ENCODE measurements at regions not wholly inside any gene's neighbourhood (a gene's known extent, or its start where the extent isn't known, plus 50 kb on each side); places are given as distances from the start of the nearest gene placed in this dataset.
"Not testable (repeated sequence)": the region's sequence is repeated elsewhere in the genome, so short reads cannot be mapped to it uniquely, and the experiment has no call there.

- TF ChIP-seq, protein P1, sequence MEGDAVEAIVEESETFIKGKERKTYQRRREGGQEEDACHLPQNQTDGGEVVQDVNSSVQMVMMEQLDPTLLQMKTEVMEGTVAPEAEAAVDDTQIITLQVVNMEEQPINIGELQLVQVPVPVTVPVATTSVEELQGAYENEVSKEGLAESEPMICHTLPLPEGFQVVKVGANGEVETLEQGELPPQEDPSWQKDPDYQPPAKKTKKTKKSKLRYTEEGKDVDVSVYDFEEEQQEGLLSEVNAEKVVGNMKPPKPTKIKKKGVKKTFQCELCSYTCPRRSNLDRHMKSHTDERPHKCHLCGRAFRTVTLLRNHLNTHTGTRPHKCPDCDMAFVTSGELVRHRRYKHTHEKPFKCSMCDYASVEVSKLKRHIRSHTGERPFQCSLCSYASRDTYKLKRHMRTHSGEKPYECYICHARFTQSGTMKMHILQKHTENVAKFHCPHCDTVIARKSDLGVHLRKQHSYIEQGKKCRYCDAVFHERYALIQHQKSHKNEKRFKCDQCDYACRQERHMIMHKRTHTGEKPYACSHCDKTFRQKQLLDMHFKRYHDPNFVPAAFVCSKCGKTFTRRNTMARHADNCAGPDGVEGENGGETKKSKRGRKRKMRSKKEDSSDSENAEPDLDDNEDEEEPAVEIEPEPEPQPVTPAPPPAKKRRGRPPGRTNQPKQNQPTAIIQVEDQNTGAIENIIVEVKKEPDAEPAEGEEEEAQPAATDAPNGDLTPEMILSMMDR (IDR thresholded peaks at IDR 0.05; ENCODE audit: control insufficient read depth, extremely low read depth, insufficient read depth): no peak
- no peak for DNase-seq (ENCODE audit: low read depth)
- H3K4me3 ChIP-seq (ENCODE audit: low read depth, low read length): no peak overlapping the region
Measured at GRCh38 chr2:8441986-8442385, 239.9 kb upstream of the ID2 start.

- no peak for DNase-seq (ENCODE audit: low read depth)
- H3K4me3 ChIP-seq (ENCODE audit: low read depth, low read length): no peak overlapping the region
- TF ChIP-seq, protein P1 (IDR thresholded peaks at IDR 0.05; ENCODE audit: control insufficient read depth, extremely low read depth, insufficient read depth): no peak
Measured at GRCh38 chr2:8442833-8443486, 238.9 kb upstream of the ID2 start.

DNA sequence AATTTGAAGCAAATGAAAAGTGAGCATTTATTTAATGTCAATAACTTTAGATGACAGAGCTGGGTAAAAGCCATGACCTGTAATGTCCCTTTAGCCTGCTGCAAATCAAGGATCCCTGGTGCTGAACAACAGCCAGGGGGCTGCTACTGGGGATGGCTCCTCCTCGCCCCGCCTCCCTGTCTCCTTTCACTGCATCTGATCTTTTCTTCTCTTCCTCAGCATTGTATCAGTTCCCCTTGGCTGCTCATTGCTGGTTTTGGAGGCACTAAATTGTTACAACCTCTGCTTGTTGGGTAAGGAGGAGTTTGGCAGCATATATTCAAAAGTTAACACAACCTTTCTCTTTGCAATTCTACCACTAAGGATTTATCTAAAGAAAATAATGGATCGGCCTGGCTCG lies 236.3 kb upstream of the ID2 start:
- TF ChIP-seq, protein P1 (IDR thresholded peaks at IDR 0.05; ENCODE audit: control insufficient read depth, extremely low read depth, insufficient read depth): no peak
- H3K4me3 ChIP-seq (ENCODE audit: low read depth, low read length): no peak overlapping the region
- no peak for DNase-seq (ENCODE audit: low read depth)

- not testable (repeated sequence) for H3K4me3 ChIP-seq (ENCODE audit: low read depth, low read length)
- DNase-seq (ENCODE audit: low read depth): peak; percentile 30
Measured at GRCh38 chr2:8446751-8447150, 235.1 kb upstream of the ID2 start.

- TF ChIP-seq, protein P1 (IDR thresholded peaks at IDR 0.05; ENCODE audit: control insufficient read depth, extremely low read depth, insufficient read depth): no peak
- no peak overlapping the region for H3K4me3 ChIP-seq (ENCODE audit: low read depth, low read length)
- DNase-seq (ENCODE audit: low read depth): no peak
Measured at GRCh38 chr2:8447610-8448221, 234.1 kb upstream of the ID2 start.

DNA sequence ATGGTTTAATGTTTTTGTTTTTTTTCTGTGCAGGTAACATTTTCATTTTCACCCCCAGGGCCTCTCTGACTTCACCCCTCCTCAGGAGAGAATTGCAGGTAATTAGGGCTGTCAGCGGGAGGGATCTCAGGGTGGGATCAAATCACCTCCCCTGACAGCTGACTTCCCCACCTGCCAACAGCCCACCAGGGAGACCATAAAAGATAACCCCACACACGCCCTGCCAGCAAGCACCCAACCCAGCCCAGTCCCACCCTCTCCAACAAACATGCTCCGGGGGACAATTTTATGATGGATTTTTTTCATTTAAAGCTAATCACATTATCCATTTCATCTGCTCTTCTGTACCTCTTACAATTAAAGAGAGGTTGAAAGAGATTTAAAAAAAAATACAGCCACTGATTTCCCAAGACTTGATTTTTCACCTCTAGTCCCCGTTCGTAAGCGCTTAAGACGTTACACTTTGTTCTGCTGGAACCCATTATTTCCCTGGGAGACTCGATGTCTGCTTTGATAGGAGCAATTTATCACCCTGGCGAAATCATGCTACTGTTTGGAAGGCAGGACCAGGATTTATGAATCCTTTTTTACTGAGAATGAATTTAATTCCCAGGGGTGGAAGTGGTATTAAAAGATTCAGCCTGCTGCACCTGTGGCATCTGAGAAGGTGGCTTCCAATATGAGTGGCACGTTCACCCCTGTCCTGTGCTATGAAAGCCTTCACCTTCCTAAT lies 232.9 kb upstream of the ID2 start:
- no peak overlapping the region for H3K4me3 ChIP-seq (ENCODE audit: low read depth, low read length)
- DNase-seq (ENCODE audit: low read depth): no peak
- TF ChIP-seq, protein P1 (IDR thresholded peaks at IDR 0.05; ENCODE audit: control insufficient read depth, extremely low read depth, insufficient read depth): no peak

- TF ChIP-seq, protein P1 (IDR thresholded peaks at IDR 0.05; ENCODE audit: control insufficient read depth, extremely low read depth, insufficient read depth): no peak
- H3K4me3 ChIP-seq (ENCODE audit: low read depth, low read length): no peak overlapping the region
- DNase-seq (ENCODE audit: low read depth): no peak
Measured at GRCh38 chr2:8451273-8451672, 230.6 kb upstream of the ID2 start.
